Body of pancreas (tissue), 4 donors: ENCODE measurements at regions not wholly inside any gene's neighbourhood (a gene's known extent, or its start where the extent isn't known, plus 50 kb on each side); places are given as distances from the start of the nearest gene placed in this dataset.

Experiments used
- POLR2A ChIP-seq, 3 donors: fragments of 450-650 bp; IDR thresholded peaks; one replicate each; pipeline ENCODE4 v1.6.1; 2016; ENCODE audit warnings: antibody characterized with exemption in 3 of 3, mild to moderate bottlenecking in 2 of 3
- TF ChIP-seq, protein P1 (sequence below), 7 experiments: fragments of 450-650 bp in 4 of 7; fragments of 200-600 bp in 3 of 7; sonication (generic) in 3 of 7; IDR thresholded peaks; one replicate each; pipeline ENCODE4 v1.5.1; 2016 to 2019; ENCODE audit warnings: antibody characterized with exemption in 7 of 7

DNA sequence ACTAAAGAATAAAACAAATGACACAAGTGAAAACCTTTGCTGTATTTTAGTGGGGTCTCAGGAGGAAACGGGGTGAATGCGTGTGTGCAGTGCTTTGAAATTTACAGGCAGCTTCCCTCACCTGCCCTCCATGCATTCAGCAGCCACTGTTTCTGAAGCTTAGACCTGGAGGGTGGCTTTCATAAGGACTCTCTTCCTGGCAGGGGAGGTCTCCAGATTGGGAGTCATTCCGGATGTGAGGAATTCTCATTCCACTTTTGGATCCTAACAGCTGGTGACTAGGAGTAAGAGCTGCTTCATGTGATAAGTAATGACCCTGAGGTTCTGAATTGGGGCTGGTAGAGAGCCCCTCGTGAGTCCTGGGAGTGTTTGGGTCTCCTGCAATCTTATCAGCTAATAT, 192.5 kb downstream of the SH3BP4 start:
- TF ChIP-seq, protein P1, sequence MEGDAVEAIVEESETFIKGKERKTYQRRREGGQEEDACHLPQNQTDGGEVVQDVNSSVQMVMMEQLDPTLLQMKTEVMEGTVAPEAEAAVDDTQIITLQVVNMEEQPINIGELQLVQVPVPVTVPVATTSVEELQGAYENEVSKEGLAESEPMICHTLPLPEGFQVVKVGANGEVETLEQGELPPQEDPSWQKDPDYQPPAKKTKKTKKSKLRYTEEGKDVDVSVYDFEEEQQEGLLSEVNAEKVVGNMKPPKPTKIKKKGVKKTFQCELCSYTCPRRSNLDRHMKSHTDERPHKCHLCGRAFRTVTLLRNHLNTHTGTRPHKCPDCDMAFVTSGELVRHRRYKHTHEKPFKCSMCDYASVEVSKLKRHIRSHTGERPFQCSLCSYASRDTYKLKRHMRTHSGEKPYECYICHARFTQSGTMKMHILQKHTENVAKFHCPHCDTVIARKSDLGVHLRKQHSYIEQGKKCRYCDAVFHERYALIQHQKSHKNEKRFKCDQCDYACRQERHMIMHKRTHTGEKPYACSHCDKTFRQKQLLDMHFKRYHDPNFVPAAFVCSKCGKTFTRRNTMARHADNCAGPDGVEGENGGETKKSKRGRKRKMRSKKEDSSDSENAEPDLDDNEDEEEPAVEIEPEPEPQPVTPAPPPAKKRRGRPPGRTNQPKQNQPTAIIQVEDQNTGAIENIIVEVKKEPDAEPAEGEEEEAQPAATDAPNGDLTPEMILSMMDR (IDR thresholded peaks at IDR 0.05): no peak
- TF ChIP-seq POLR2A (IDR thresholded peaks at IDR 0.05): no peak
